ENCODE measurements at regions not wholly inside any gene's neighbourhood (a gene's known extent, or its start where the extent isn't known, plus 50 kb on each side); places are given as distances from the start of the nearest gene placed in this dataset.

GRCh38 chr2:129733579-129733978 is 245.9 kb upstream of the RAB6C start:
- DNase-seq: no peak

- DNase-seq: no peak
Measured at GRCh38 chr2:129734343-129735034, 245.0 kb upstream of the RAB6C start.

DNA sequence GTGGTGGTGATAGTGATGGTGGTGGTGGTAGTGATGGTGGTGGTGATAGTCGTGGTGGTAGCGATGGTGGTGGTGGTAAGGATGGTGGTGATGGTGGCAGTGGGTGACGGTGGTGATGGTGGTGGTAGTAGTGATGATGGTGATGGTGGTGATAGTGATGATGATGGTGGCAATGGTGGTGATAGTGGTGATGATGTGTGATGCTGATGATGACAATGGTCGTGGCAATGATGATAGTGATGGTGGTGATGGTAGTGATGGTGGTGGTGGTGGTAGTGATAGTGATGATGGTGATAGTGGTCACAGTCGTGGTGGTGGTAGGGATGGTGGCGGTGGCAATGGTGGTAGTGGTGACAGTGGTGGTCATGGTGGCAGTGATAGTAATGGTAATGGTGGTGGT is 243.9 kb upstream of the RAB6C start:
- DNase-seq: no peak

DNA sequence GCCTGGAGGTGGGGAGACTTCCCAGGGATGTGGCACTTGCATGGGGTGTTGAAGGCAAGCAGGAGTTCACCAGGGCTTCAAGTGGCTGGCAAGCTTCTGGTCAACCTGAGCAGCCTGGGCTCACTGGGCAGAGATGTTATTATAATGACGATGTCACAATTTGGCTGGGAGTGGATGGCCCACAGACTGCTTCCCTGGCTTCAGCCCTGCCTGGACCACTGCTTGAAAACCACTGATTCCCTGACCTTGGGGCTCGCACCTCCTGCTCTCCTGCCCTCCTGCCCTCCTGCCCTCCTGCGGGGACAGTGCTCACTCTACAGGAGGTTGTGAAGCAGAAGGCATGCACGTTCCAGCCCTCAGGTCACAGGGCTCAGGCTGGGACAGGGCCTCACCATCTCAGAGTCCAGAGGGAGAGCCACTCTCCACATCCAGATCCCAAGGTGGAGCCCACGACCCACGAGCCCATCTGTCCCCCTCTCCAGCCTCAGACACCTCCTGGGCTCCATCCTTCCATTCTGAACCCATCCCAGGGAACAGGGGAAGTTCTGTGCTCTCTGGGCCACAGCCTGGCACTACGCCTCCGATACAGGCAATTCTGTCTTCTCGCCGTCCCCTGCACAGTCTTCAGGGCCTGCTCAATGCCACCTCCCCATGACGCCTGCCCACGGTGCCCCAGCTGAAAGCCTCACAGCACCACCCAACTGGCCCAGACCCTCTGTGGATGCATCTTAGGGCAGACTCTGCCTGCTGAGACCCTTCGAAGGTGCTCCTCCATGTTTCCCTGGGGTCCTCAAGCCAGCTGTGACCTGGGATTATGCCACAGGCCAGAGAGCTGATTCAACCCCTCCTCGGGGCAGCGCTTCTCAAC is 241.6 kb upstream of the RAB6C start:
- DNase-seq: no peak

GRCh38 chr2:129738799-129739198 is 240.7 kb upstream of the RAB6C start:
- no peak for DNase-seq

- DNase-seq: no peak
Measured at GRCh38 chr2:129740504-129740903, 239.0 kb upstream of the RAB6C start.

DNA sequence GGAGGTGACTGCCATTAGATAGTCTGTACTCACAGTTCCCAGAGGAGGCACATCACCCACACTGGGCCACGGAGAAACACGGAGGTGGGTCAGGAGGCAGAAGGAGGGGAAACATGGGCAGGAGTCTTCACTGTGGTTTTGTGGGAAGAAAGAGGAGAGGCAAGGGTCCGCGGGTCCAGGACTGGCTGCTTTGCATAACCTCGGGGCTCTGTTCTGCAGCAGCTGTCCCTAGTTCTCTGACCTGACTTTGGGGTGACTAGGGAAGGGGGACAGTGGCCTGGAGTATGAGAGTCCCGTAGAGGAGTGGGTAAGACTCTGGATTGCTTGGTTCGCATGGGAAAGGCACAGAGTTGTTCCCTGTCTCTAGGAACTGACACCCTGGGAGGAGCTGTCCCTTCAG is 238.3 kb upstream of the RAB6C start:
- no peak for DNase-seq

GRCh38 chr2:129741623-129742022 is 237.8 kb upstream of the RAB6C start:
- DNase-seq: no peak

DNA sequence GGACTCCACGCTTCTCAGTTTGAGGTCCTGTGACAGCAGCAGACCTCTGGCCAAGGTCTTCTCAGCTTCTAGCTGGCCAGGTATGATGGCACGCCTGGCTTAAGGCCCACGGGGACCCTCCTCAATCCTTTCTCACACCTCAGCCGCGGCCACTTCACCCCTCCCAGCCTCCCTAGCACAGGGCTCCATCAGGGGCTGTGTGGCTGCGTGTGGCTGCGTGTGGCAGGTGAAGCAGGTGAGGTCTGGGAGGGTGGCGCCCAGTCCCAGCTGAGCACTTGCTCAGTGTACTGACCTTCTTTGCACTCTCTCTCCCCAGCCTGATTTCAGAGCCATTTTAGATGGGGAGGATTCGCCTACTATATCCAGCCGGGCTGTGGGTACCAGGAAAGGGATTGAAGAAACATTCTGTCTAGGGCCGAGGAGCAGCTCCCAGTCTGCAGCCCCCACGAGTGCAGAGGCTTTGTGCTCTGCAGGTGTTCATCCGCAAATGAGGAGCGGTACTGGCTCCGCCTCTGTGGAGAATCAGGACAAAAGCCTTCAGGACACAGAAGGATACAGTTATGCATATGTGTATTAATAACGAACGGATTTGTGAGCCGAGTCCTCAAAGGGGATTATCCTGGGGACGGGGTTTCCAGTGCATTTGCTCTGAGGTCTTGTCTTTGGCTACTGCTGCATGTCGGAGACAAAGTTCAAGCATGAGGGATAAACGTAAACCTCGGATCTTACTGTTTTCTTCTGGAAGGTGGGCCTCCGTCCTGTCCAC is 236.9 kb upstream of the RAB6C start:
- no peak for DNase-seq

DNA sequence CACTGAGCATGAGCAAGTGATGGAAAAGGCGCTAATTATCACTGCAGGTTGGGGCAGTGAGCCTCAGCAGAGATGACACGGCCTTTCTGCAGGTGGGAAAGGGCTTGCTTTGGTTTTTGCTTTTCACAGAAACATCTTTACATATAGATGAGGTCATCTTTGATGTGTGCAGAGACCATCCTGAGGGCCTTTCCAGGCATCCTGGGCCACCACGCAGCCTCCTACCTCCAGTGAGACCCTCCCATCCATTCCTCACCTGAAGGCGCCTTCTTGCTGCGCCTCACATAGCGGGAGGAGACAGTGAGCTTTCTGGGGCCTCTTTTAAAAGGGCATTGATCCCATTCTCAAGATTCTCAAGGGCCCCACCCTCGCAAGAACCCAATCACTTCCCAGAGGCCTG is 235.3 kb upstream of the RAB6C start:
- no peak for DNase-seq

DNA sequence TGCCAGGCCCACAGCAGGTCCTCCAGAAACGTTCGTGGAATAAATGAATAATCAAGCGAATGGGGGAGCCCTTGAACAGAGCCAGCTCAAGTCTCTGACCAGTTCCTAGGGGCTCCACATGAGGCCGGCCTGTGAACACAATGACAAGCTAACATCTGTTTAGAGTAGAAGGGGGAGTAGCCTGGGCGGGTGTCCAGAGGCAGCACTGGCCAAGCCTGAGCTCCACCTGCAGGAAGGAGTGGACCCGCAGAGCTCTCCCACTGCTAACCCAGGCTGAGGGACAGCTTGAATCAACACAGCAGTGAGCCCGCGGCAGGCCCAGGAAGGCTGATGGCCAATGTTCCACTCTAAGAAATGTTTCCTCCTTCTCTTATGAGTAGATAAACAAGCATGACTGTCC is 234.8 kb upstream of the RAB6C start:
- DNase-seq: no peak

- DNase-seq: no peak
Measured at GRCh38 chr2:129747500-129748125, 231.9 kb upstream of the RAB6C start.

DNA sequence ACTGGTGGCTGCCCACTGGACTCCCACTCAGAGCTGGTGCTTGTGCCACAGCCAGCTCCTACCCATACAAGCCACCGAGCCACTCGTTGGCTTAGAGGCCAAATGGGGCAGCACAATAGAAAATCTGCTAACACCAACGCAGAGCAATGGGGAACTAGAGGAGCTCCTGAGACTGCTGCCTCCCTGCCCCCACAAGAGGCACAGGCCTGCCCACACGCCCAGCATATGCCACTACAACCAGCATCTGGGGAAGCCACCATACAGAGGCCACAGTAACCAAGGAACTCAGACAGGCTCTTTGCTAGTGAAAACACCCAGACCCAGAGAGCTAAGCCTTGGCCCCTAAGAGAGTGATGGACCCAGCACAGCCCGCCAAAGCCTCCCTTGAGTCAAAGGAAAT is 231.2 kb upstream of the RAB6C start:
- no peak for DNase-seq

DNA sequence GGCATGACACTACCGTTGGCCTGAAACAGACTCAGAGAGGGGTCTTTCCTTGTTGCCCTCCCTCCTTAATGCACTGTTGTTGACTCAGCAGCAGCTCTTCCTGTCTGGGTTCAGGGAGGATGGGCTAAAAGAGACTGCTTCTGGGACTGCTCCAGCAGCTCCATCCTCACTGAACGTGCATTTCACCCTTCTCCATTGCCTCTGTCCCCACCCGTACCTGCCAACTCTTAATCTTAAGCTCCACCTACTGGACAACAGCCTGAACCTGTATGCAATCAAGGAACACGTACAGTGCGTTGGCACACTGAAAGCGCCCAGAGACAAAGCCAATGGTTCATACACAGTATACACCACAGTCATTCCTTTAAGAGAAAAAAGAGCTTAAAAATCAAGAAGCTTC is 230.8 kb upstream of the RAB6C start:
- peak; percentile 12 for DNase-seq

DNA sequence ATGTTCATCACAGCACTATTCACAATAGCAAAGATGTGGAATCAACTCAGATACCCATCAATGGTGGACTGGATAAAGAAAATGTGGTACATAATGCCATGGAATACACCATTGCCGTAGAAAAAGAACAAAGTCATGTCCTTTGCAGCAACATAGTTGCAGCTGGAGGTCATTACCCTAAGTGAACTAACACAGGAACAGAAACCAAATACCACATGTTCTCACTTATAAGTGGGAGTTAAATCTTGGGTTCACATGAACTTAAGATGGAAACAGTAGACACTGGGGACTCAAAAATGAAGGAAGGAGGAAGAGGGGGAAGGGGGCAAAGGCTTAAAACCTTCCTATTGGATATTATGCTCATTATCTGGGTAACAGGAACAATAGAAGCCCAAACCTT is 228.1 kb upstream of the RAB6C start:
- DNase-seq: no peak

- DNase-seq: no peak
Measured at GRCh38 chr2:129752176-129752575, 227.3 kb upstream of the RAB6C start.

GRCh38 chr2:129752686-129753085 is 226.8 kb upstream of the RAB6C start:
- DNase-seq: no peak

DNA sequence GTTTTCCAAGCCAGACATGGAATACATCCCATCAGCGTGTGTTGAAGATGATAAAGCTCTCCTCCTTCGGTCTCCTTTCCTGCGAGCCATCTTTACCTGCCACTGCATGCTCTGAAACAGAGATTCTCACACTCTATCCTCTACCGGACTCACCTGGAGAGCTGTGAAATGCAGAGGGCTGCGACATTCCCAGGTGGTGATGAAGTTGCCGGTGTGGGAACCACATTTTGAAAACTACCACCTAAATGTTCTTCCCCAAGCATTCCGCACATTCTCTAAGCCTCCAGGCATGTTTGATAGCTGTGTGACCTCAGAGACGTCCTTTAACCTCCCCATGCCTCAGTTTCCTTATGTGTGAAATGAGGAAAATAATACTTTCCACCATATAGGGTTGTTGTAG is 226.2 kb upstream of the RAB6C start:
- DNase-seq: no peak

DNA sequence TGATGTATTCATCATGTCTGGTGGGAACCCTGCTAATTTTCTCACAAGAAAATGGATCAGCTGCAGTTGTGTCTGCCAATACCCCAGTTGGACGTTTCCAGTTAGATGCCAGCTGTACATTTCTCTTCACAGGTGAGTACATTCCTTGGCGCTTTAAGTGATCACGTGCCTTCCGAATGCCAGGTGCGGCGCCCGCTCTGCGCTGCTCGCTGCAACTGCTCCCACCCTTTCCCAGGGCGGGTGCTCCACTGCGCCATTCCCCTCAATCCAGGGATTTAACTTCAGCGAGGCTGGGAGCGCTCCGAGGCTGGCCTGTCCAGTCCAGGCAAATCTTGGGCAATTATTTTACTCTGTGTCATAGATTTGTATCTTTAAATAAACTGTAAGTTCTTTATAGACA is 225.0 kb upstream of the RAB6C start:
- peak; percentile 77 for DNase-seq

GRCh38 chr2:129754831-129755230 is 224.6 kb upstream of the RAB6C start:
- no peak for DNase-seq

DNA sequence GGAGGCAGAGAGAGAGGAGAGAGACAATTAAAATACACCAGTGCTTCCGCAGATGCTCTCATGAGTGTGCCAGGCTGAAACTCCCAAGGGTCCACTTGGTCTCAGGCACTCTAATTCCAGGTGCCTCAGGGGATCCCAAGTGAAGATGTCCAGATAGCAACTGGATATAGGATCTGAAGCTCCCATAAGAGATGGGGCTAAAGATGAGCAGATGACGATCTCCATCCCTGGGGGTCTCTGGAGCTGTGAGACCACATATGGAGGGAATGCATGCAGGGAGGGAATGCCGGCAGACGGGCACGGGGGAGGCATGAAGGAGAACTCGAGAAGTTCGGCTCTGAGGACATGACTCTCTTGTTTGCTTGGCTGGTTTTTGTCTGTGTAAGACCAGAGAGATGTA is 223.7 kb upstream of the RAB6C start:
- DNase-seq: no peak

GRCh38 chr2:129756276-129756675 is 223.2 kb upstream of the RAB6C start:
- no peak for DNase-seq

GRCh38 chr2:129757366-129757914 is 222.0 kb upstream of the RAB6C start:
- no peak for DNase-seq
